Type B pancreatic cell (in vitro differentiated cells): ENCODE measurements at regions not wholly inside any gene's neighbourhood (a gene's known extent, or its start where the extent isn't known, plus 50 kb on each side); places are given as distances from the start of the nearest gene placed in this dataset.

Experiments
- DNase-seq: peaks from one replicate; pipeline ENCODE4 v3.0.0; 2021; ENCODE audit warnings: mixed read lengths; ENCODE audit not compliant: unreplicated experiment; ENCODE audit errors: extremely low spot score
- H3K27ac Mint-ChIP-seq: 2 replicates; pipeline ENCODE4 v1.8.0; 2021; ENCODE audit warnings: mild to moderate bottlenecking, mixed read lengths
- H3K27me3 Mint-ChIP-seq: 2 replicates; pipeline ENCODE4 v1.8.0; 2021; ENCODE audit warnings: mixed read lengths
- H3K36me3 Mint-ChIP-seq: 2 replicates; pipeline ENCODE4 v1.8.0; 2021; ENCODE audit warnings: mixed read lengths
- H3K4me1 Mint-ChIP-seq: one replicate; pipeline ENCODE4 v1.8.0; 2021; ENCODE audit warnings: mixed read lengths; ENCODE audit not compliant: unreplicated experiment
- H3K4me3 Mint-ChIP-seq: 2 replicates; pipeline ENCODE4 v1.8.0; 2021; ENCODE audit warnings: mild to moderate bottlenecking, mixed read lengths
- H3K9me3 Mint-ChIP-seq: 2 replicates; pipeline ENCODE4 v1.8.0; 2021; ENCODE audit warnings: mixed read lengths
- CTCF ChIP-seq: fragments of 200-600 bp; sonication (generic); conservative IDR thresholded peaks from 2 replicates; pipeline ENCODE4 v1.5.0; 2021; ENCODE audit warnings: antibody characterized with exemption, mild to moderate bottlenecking

- H3K36me3 Mint-ChIP-seq = no peaks in the 10 kb centered on the region
- DNase-seq = no peak
- H3K27ac Mint-ChIP-seq = no peak overlapping the region
- no peak for TF ChIP-seq CTCF
- H3K9me3 Mint-ChIP-seq = peaks cover 7% of the 10 kb centered on the region
- no peaks in the 10 kb centered on the region for H3K4me1 Mint-ChIP-seq
- H3K27me3 Mint-ChIP-seq = no peaks in the 10 kb centered on the region
- no peak overlapping the region for H3K4me3 Mint-ChIP-seq
These were observed 55.3 kb upstream of the POM121L12 start for GRCh38 chr7:52980129-52980528.

DNA sequence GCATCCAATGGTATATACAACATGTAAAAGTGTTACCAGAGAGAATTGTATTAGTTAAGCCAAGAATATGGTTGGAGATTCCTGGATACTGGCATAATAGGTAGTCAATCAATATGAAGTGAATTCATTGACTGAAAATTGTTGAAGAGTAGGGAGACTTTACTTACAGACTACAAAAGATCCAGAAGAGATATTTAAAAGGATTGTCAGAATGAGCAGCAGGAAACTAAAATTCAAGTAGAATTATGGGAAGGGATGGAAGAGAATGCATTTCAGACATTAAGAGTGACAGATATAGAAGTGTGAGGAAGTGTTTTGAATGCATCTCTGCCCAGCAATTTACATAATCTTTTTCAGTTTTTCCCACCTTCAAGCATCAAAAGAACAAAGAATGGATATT lies 62.3 kb upstream of the POM121L12 start:
- TF ChIP-seq CTCF = no peak
- no peak overlapping the region for H3K4me3 Mint-ChIP-seq
- H3K27me3 Mint-ChIP-seq = no peaks in the 10 kb centered on the region
- DNase-seq = no peak
- no peaks in the 10 kb centered on the region for H3K9me3 Mint-ChIP-seq
- no peaks in the 10 kb centered on the region for H3K36me3 Mint-ChIP-seq
- no peaks in the 10 kb centered on the region for H3K4me1 Mint-ChIP-seq
- no peak overlapping the region for H3K27ac Mint-ChIP-seq

- Mint-ChIP-seq H3K27me3 (no peaks in the 10 kb centered on the region), H3K4me1 (peaks cover 11% of the 10 kb centered on the region), H3K27ac (no peak overlapping the region), H3K4me3 (no peak overlapping the region), H3K9me3 (peaks cover 6% of the 10 kb centered on the region), H3K36me3 (no peaks in the 10 kb centered on the region)
- TF ChIP-seq CTCF = no peak
- no peak for DNase-seq
These were observed 72.9 kb upstream of the POM121L12 start for GRCh38 chr7:52962402-52963076.

GRCh38 chr7:52961084-52961483 lies 74.3 kb upstream of the POM121L12 start:
- no peak for TF ChIP-seq CTCF
- Mint-ChIP-seq H3K9me3 (peaks cover 6% of the 10 kb centered on the region), H3K4me3 (no peak overlapping the region), H3K27ac (no peak overlapping the region), H3K36me3 (no peaks in the 10 kb centered on the region), H3K4me1 (peaks cover 11% of the 10 kb centered on the region), H3K27me3 (no peaks in the 10 kb centered on the region)
- DNase-seq = no peak

GRCh38 chr7:52959878-52960660 lies 75.4 kb upstream of the POM121L12 start:
- Mint-ChIP-seq H3K4me3 (peak overlapping the region; percentile 23), H3K4me1 (peaks cover 11% of the 10 kb centered on the region), H3K36me3 (no peaks in the 10 kb centered on the region), H3K27ac (no peak overlapping the region), H3K9me3 (peaks cover 6% of the 10 kb centered on the region), H3K27me3 (no peaks in the 10 kb centered on the region)
- no peak for DNase-seq
- no peak for TF ChIP-seq CTCF
